ENCODE measurements at regions not wholly inside any gene's neighbourhood (a gene's known extent, or its start where the extent isn't known, plus 50 kb on each side); places are given as distances from the start of the nearest gene placed in this dataset.

GRCh38 chr12:127703026-127703425 is 563.9 kb upstream of the TMEM132C start:
- ChIA-PET CTCF (no interaction called here), POLR2A (no interaction called here)
- H3K9me3 Mint-ChIP-seq (ENCODE audit: insufficient read depth): peaks cover 3% of the 10 kb centered on the region
- H3K4me2 ChIP-seq (replicated peaks; ENCODE audit: low read depth, low read length, poor library complexity, severe bottlenecking): no peak overlapping the region
- H3K27me3 Mint-ChIP-seq: no peaks in the 10 kb centered on the region
- H2AFZ ChIP-seq (ENCODE audit: insufficient read depth, low read depth, low read length, poor library complexity, severe bottlenecking): no peak overlapping the region
- WGBS (ENCODE audit: insufficient coverage): 84% methylated on average over 3 of the region's 6 CpGs
- no peaks in the 10 kb centered on the region for H3K4me1 ChIP-seq (ENCODE audit: control insufficient read depth in 2 of 2, insufficient read depth in 2 of 2, low read length in 2 of 2)
- ATAC-seq (ENCODE audit: low read depth) (no peak), DNase-seq (no peak)
- no peak overlapping the region for H3K4me3 Mint-ChIP-seq
- H3K4me3 ChIP-seq (ENCODE audit: control extremely low read depth in 1 of 5, extremely low read depth in 1 of 5, insufficient read depth in 1 of 5, low read depth in 2 of 5, low read length in 4 of 5): no peak overlapping the region
- no peaks in the 10 kb centered on the region for H3K27me3 ChIP-seq (replicated peaks in 1 of 4; ENCODE audit: control extremely low read depth in 1 of 4, control insufficient read depth in 3 of 4, insufficient read depth in 4 of 4, low read length in 3 of 4)
- no peaks in the 10 kb centered on the region for H3K79me2 ChIP-seq (ENCODE audit: control insufficient read depth, insufficient read depth, low read length)
- no peaks in the 10 kb centered on the region for H4K20me1 ChIP-seq (ENCODE audit: control insufficient read depth, insufficient read depth, low read length, poor library complexity, severe bottlenecking)
- H3K4me1 Mint-ChIP-seq: no peaks in the 10 kb centered on the region
- H3K27ac ChIP-seq (ENCODE audit: low read length in 2 of 2): no peak overlapping the region
- intact Hi-C loops (cut with micrococcal nuclease): no loop called here
- no peak for TF ChIP-seq EZH2 (IDR thresholded peaks at IDR 0.05; ENCODE audit: borderline replicate concordance, insufficient read depth, low read depth, low read length, poor library complexity, severe bottlenecking)
- TF ChIP-seq CTCF (IDR thresholded peaks at IDR 0.05): no peak
- no peak overlapping the region for H3K9ac ChIP-seq (ENCODE audit: low read length)
- H3K36me3 ChIP-seq (replicated peaks in 1 of 2; ENCODE audit: control extremely low read depth in 1 of 2, control insufficient read depth in 1 of 2, extremely low read depth in 1 of 2, insufficient read depth in 2 of 2, low read length in 1 of 2): no peaks in the 10 kb centered on the region
- peaks cover 0 to 5% (median 0%) of the 10 kb centered on the region in 3 donors for H3K9me3 ChIP-seq (ENCODE audit: control extremely low read depth in 1 of 3, control insufficient read depth in 2 of 3, insufficient read depth in 1 of 3, low read length in 2 of 3)
- no peak overlapping the region for H3K27ac Mint-ChIP-seq

DNA sequence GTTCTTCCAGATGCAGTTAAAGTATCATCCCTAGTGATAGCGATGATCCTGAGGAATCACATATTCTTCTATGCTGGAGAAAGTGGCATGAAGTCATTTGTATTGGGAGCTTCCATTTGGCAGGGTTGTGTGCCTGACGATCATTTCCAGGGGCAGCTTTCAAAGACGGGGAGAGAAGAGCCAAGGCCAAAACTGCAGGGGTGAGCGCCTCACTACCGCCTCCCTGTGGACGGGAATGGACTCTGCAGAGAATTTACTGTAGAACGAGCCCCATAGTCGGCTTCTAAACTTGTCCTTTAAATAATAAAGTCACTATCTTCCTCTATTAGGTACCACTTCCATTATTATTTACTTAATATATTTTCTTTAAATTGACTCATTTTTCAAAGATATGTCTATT is 555.9 kb upstream of the TMEM132C start:
- CTCF ChIA-PET: no interaction called here
- no peak for DNase-seq
- H3K9me3 Mint-ChIP-seq (ENCODE audit: insufficient read depth): no peaks in the 10 kb centered on the region

More for the DNA sequence above, 555.9 kb upstream of the TMEM132C start:
- Mint-ChIP-seq H3K27me3 (no peaks in the 10 kb centered on the region), H3K27ac (no peak overlapping the region), H3K4me1 (no peaks in the 10 kb centered on the region), H3K4me3 (no peak overlapping the region)
- POLR2A ChIA-PET: no interaction called here
- ATAC-seq (ENCODE audit: low read depth): no peak
- H3K9ac ChIP-seq (ENCODE audit: low read length): no peak overlapping the region
- intact Hi-C loops (cut with micrococcal nuclease): no loop called here
- no peaks in the 10 kb centered on the region for H3K79me2 ChIP-seq (ENCODE audit: control insufficient read depth, insufficient read depth, low read length)
- H3K27ac ChIP-seq (ENCODE audit: low read length in 2 of 2): no peak overlapping the region
- TF ChIP-seq EZH2 (IDR thresholded peaks at IDR 0.05; ENCODE audit: borderline replicate concordance, insufficient read depth, low read depth, low read length, poor library complexity, severe bottlenecking) (no peak), CTCF (IDR thresholded peaks at IDR 0.05) (no peak)
- H3K9me3 ChIP-seq (ENCODE audit: control extremely low read depth in 1 of 3, control insufficient read depth in 2 of 3, insufficient read depth in 1 of 3, low read length in 2 of 3): peaks cover 0 to 7% (median 0%) of the 10 kb centered on the region in 3 donors
- no peak overlapping the region for H3K4me3 ChIP-seq (ENCODE audit: control extremely low read depth in 1 of 5, extremely low read depth in 1 of 5, insufficient read depth in 1 of 5, low read depth in 2 of 5, low read length in 4 of 5)
- H3K27me3 ChIP-seq (replicated peaks in 1 of 4; ENCODE audit: control extremely low read depth in 1 of 4, control insufficient read depth in 3 of 4, insufficient read depth in 4 of 4, low read length in 3 of 4): no peaks in the 10 kb centered on the region
- no peak overlapping the region for H2AFZ ChIP-seq (ENCODE audit: insufficient read depth, low read depth, low read length, poor library complexity, severe bottlenecking)
- 53% methylated on average over 3 of the region's 8 CpGs for WGBS (ENCODE audit: insufficient coverage)
- no peaks in the 10 kb centered on the region for H4K20me1 ChIP-seq (ENCODE audit: control insufficient read depth, insufficient read depth, low read length, poor library complexity, severe bottlenecking)
- no peaks in the 10 kb centered on the region for H3K36me3 ChIP-seq (replicated peaks in 1 of 2; ENCODE audit: control extremely low read depth in 1 of 2, control insufficient read depth in 1 of 2, extremely low read depth in 1 of 2, insufficient read depth in 2 of 2, low read length in 1 of 2)
- no peaks in the 10 kb centered on the region for H3K4me1 ChIP-seq (ENCODE audit: control insufficient read depth in 2 of 2, insufficient read depth in 2 of 2, low read length in 2 of 2)
- no peak overlapping the region for H3K4me2 ChIP-seq (replicated peaks; ENCODE audit: low read depth, low read length, poor library complexity, severe bottlenecking)

Data from B cell (primary cell).